ENCODE measurements at regions not wholly inside any gene's neighbourhood (a gene's known extent, or its start where the extent isn't known, plus 50 kb on each side); places are given as distances from the start of the nearest gene placed in this dataset.

DNA sequence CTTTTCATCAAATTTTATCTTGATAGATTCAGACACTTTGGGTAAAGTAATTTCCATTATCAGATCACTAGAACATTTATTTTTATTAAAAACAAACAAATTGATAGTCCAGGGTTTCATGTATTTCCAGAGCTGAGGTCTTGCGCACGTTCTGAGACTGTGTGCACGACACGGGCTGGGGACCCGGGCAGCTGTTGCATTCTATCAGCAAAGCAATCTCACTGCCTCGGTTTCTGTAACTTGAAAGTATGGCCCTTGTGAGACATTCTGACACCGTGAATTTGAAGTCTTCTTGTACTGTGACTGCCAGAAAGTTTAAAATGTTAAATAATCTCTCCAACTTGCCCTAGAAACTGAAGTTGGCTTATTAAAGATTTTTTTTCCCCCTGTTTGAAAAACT, 746.9 kb upstream of the ADGRL2 start:
- TF ChIP-seq EZH2 (IDR thresholded peaks at IDR 0.05; ENCODE audit: insufficient read depth, poor library complexity, severe bottlenecking) (no peak), EZH2phosphoT487 (IDR thresholded peaks at IDR 0.05; ENCODE audit: insufficient read depth, low read depth) (no peak)

Data from GM23248 (cell line).